ENCODE measurements at regions not wholly inside any gene's neighbourhood (a gene's known extent, or its start where the extent isn't known, plus 50 kb on each side); places are given as distances from the start of the nearest gene placed in this dataset.

DNA sequence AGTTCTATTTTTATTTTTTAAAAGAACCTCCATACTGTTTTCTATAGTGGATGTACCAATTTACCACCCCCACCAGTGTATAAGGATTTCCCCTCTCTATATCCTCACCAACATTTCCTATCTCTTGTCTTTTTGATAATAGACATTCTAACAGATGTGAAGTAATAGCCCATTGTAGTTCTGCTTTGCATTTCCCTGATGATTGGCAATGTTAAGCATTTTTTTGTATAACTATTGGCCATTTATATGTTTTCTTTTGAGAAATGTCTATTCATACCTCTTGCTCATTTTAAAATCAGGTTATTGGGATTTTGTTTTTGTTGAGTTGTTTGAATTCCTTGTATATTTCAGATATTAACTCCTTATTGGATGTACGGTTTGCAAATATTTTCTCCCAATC is 251.1 kb upstream of the HTR2C start:
- intact Hi-C loops (cut with micrococcal nuclease), result no loop called here
- TF ChIP-seq, protein P1, sequence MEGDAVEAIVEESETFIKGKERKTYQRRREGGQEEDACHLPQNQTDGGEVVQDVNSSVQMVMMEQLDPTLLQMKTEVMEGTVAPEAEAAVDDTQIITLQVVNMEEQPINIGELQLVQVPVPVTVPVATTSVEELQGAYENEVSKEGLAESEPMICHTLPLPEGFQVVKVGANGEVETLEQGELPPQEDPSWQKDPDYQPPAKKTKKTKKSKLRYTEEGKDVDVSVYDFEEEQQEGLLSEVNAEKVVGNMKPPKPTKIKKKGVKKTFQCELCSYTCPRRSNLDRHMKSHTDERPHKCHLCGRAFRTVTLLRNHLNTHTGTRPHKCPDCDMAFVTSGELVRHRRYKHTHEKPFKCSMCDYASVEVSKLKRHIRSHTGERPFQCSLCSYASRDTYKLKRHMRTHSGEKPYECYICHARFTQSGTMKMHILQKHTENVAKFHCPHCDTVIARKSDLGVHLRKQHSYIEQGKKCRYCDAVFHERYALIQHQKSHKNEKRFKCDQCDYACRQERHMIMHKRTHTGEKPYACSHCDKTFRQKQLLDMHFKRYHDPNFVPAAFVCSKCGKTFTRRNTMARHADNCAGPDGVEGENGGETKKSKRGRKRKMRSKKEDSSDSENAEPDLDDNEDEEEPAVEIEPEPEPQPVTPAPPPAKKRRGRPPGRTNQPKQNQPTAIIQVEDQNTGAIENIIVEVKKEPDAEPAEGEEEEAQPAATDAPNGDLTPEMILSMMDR (IDR thresholded peaks at IDR 0.05; ENCODE audit: unreplicated experiment), result no peak
- H3K4me3 Mint-ChIP-seq (ENCODE audit: unreplicated experiment), result no peak overlapping the region
- POLR2A ChIA-PET, result no interaction called here
- peaks cover 11% of the 10 kb centered on the region for H3K27me3 Mint-ChIP-seq (ENCODE audit: insufficient read depth, unreplicated experiment)
- BruUV-seq (replicated peaks), result no TSS peak
- H3K9me3 Mint-ChIP-seq (ENCODE audit: unreplicated experiment), result peaks cover 9% of the 10 kb centered on the region
- CTCF ChIA-PET, result interaction anchor here (0.6 kb wide), 1 partner anchor 411 kb away, joined by 3 read pairs; no protein-coding TSS in a partner anchor
- DNase-seq (ENCODE audit: unreplicated experiment), result no peak
- no peak overlapping the region for H3K27ac Mint-ChIP-seq (ENCODE audit: low read depth, unreplicated experiment)
- no peaks in the 10 kb centered on the region for H3K36me3 Mint-ChIP-seq (ENCODE audit: insufficient read depth, unreplicated experiment)
- H3K4me1 Mint-ChIP-seq (ENCODE audit: insufficient read depth, unreplicated experiment), result no peaks in the 10 kb centered on the region

DNA sequence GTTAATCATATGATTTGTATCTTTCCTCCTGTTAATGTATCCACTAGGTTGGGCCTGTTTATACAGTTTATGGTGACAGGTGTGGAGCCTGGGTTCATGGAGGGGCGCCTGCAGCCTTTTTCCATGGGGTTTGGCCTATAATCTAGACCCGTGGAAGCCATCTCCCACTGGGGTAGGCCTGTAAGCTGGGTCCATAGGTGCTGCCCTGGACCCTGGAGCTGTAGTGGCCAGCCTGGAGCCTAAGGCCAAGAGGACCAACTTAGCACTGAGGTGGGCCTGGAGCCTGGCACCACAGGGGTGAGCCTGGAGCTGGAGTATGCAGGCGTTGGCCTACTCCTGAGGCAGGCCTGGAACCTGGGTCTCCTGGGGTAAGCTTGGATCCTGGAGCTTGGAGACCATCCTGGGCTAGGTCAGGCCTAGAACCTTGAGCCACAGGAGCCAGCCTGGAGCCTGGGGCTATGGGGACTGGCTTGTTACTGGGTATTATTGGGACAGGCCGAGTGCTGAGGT is 249.4 kb upstream of the HTR2C start:
- intact Hi-C loops (cut with micrococcal nuclease), result no loop called here
- CTCF ChIA-PET, result interaction anchor here (0.6 kb wide), 1 partner anchor 629 kb away, joined by 3 read pairs; no protein-coding TSS in a partner anchor
- H3K4me3 Mint-ChIP-seq (ENCODE audit: unreplicated experiment), result no peak overlapping the region

DNA sequence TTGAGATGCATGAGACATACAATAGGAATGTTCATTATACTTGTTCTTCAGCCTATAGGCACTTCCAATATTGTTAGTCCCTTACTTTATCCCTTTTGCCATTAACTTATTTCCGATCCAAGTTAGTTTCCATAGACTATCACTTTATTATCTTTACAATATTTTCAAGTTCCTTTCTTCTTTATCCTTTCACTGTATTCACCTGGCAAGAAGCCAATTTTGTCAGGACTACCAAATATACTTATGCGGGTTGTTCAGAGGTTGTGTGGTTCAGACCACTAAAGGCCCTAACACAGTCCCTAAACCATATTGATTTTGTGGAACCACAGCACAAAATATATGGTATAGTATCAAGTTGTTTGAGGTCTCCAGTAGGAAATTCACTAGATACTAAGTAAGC is 245.0 kb upstream of the HTR2C start:
- intact Hi-C loops (cut with micrococcal nuclease), result no loop called here
- Mint-ChIP-seq H3K4me3 (ENCODE audit: unreplicated experiment) (no peak overlapping the region), H3K36me3 (ENCODE audit: insufficient read depth, unreplicated experiment) (no peaks in the 10 kb centered on the region), H3K4me1 (ENCODE audit: insufficient read depth, unreplicated experiment) (no peaks in the 10 kb centered on the region), H3K9me3 (ENCODE audit: unreplicated experiment) (peaks cover 9% of the 10 kb centered on the region), H3K27me3 (ENCODE audit: insufficient read depth, unreplicated experiment) (peaks cover 16% of the 10 kb centered on the region), H3K27ac (ENCODE audit: low read depth, unreplicated experiment) (no peak overlapping the region)
- BruUV-seq (replicated peaks), result no TSS peak
- TF ChIP-seq, protein P1 (IDR thresholded peaks at IDR 0.05; ENCODE audit: unreplicated experiment), result no peak
- CTCF ChIA-PET, result no interaction called here
- no peak for DNase-seq (ENCODE audit: unreplicated experiment)
- POLR2A ChIA-PET, result no interaction called here

More for the DNA sequence above, 249.4 kb upstream of the HTR2C start:
- peaks cover 11% of the 10 kb centered on the region for H3K27me3 Mint-ChIP-seq (ENCODE audit: insufficient read depth, unreplicated experiment)
- H3K9me3 Mint-ChIP-seq (ENCODE audit: unreplicated experiment), result peaks cover 9% of the 10 kb centered on the region
- no peaks in the 10 kb centered on the region for H3K36me3 Mint-ChIP-seq (ENCODE audit: insufficient read depth, unreplicated experiment)
- DNase-seq (ENCODE audit: unreplicated experiment), result no peak
- TF ChIP-seq, protein P1 (IDR thresholded peaks at IDR 0.05; ENCODE audit: unreplicated experiment), result no peak
- BruUV-seq (replicated peaks), result no TSS peak
- H3K27ac Mint-ChIP-seq (ENCODE audit: low read depth, unreplicated experiment), result no peak overlapping the region
- no peaks in the 10 kb centered on the region for H3K4me1 Mint-ChIP-seq (ENCODE audit: insufficient read depth, unreplicated experiment)
- POLR2A ChIA-PET, result no interaction called here

DNA sequence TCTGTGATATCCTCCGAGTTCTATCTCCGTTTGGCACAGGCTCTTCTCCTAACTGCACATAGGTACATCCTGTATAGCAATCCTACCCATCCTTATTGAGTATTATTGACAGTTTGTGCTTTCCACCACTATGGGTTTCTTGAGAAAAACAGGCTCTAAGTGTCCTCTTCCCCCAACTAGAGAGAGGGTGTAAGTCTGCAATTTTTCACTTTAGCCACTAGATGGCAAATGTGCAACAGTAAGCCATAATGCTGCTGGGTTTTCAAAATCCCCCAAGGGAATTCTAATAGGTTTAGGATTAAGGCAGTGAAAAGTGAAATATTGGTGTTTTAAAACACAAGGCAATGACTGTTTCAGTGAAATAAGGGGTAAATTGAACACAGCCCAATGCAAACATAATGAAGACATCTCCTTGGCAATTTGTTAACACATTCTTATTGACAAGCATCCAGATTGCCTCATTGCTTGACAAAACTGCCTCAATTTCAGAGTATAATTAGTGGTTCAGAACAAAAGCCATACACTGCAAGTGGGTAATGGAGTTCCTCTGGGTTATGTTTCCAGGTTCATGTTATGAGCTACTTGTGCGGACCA is 239.0 kb upstream of the HTR2C start:
- no TSS peak for BruUV-seq (replicated peaks)
- no peaks in the 10 kb centered on the region for H3K4me1 Mint-ChIP-seq (ENCODE audit: insufficient read depth, unreplicated experiment)
- H3K27ac Mint-ChIP-seq (ENCODE audit: low read depth, unreplicated experiment), result no peak overlapping the region
- ChIA-PET CTCF (interaction anchor here (0.6 to 2.3 kb wide), 8 partner anchors 11 to 277 kb away, joined by 3 to 9 read pairs (median 3); no protein-coding TSS in a partner anchor), POLR2A (no interaction called here)
- H3K9me3 Mint-ChIP-seq (ENCODE audit: unreplicated experiment), result no peaks in the 10 kb centered on the region
- no peak overlapping the region for H3K4me3 Mint-ChIP-seq (ENCODE audit: unreplicated experiment)
- H3K36me3 Mint-ChIP-seq (ENCODE audit: insufficient read depth, unreplicated experiment), result no peaks in the 10 kb centered on the region
- intact Hi-C loops (cut with micrococcal nuclease), result loop anchor here (1.0 kb wide), 2 partner anchors 416 to 614 kb away; no protein-coding TSS in a partner anchor
- TF ChIP-seq, protein P1 (IDR thresholded peaks at IDR 0.05; ENCODE audit: unreplicated experiment), result peak; percentile 66
- H3K27me3 Mint-ChIP-seq (ENCODE audit: insufficient read depth, unreplicated experiment), result peaks cover 56% of the 10 kb centered on the region
- DNase-seq (ENCODE audit: unreplicated experiment), result peak; percentile 56

All from MCF 10A (cell line).